Ishikawa (cell line): ENCODE measurements at regions not wholly inside any gene's neighbourhood (a gene's known extent, or its start where the extent isn't known, plus 50 kb on each side); places are given as distances from the start of the nearest gene placed in this dataset.

Source experiments
- CEBPB ChIP-seq: IDR thresholded peaks from 2 replicates; pipeline ENCODE4 v1.6.1; 2012
- CREB1 ChIP-seq: IDR thresholded peaks from 2 replicates; pipeline ENCODE4 v1.6.1; 2012; ENCODE audit warnings: low read depth
- EGR1 ChIP-seq: IDR thresholded peaks from 2 replicates; pipeline ENCODE4 v1.6.1; 2012
- EP300 ChIP-seq: IDR thresholded peaks from 2 replicates; pipeline ENCODE4 v1.6.1; 2012; ENCODE audit warnings: borderline replicate concordance
- FOXM1 ChIP-seq: IDR thresholded peaks from 2 replicates; pipeline ENCODE4 v1.6.1; 2012; ENCODE audit warnings: low read depth, borderline replicate concordance
- MAX ChIP-seq: IDR thresholded peaks from 2 replicates; pipeline ENCODE4 v1.6.1; 2012
- NFIC ChIP-seq: IDR thresholded peaks from 2 replicates; pipeline ENCODE4 v1.6.1; 2012
- RAD21 ChIP-seq: IDR thresholded peaks from 2 replicates; pipeline ENCODE4 v1.6.1; 2012; ENCODE audit warnings: low read depth
- REST ChIP-seq: IDR thresholded peaks from 2 replicates; pipeline ENCODE4 v1.6.1; 2012; ENCODE audit warnings: low read depth, mild to moderate bottlenecking
- TAF1 ChIP-seq: IDR thresholded peaks from 2 replicates; pipeline ENCODE4 v1.6.1; 2012; ENCODE audit warnings: low read depth, mild to moderate bottlenecking
- TCF12 ChIP-seq: IDR thresholded peaks from 2 replicates; pipeline ENCODE4 v1.6.1; 2012; ENCODE audit warnings: low read depth
- TEAD4 ChIP-seq: IDR thresholded peaks from 2 replicates; pipeline ENCODE4 v1.6.1; 2012
- USF1 ChIP-seq: IDR thresholded peaks from 2 replicates; pipeline ENCODE4 v1.6.1; 2012
- YY1 ChIP-seq: IDR thresholded peaks from 2 replicates; pipeline ENCODE4 v1.6.1; 2012; ENCODE audit warnings: low read depth
- ZBTB7A ChIP-seq: IDR thresholded peaks from 2 replicates; pipeline ENCODE4 v1.6.1; 2012; ENCODE audit warnings: low read depth

GRCh38 chr18:76643996-76644395 lies 149.0 kb upstream of the ZNF516 start:
- TF ChIP-seq CREB1, result no peak
- no peak for TF ChIP-seq NFIC
- TF ChIP-seq TAF1, result no peak
- no peak for TF ChIP-seq USF1
- no peak for TF ChIP-seq RAD21
- no peak for TF ChIP-seq MAX
- TF ChIP-seq TCF12, result no peak
- no peak for TF ChIP-seq YY1
- TF ChIP-seq FOXM1, result no peak
- no peak for TF ChIP-seq EGR1
- no peak for TF ChIP-seq EP300
- TF ChIP-seq CEBPB, result no peak

GRCh38 chr18:76643199-76643598 lies 148.2 kb upstream of the ZNF516 start:
- no peak for TF ChIP-seq YY1
- no peak for TF ChIP-seq RAD21
- TF ChIP-seq FOXM1, result no peak
- TF ChIP-seq TAF1, result no peak
- no peak for TF ChIP-seq EGR1
- no peak for TF ChIP-seq TCF12
- no peak for TF ChIP-seq ZBTB7A
- TF ChIP-seq REST, result no peak
- no peak for TF ChIP-seq USF1
- no peak for TF ChIP-seq CREB1
- no peak for TF ChIP-seq MAX
- no peak for TF ChIP-seq TEAD4
- TF ChIP-seq EP300, result no peak
- no peak for TF ChIP-seq NFIC

GRCh38 chr18:76640438-76640837 lies 145.4 kb upstream of the ZNF516 start:
- TF ChIP-seq USF1 (no peak), MAX (no peak), RAD21 (no peak), YY1 (no peak), NFIC (no peak), CEBPB (no peak), EP300 (no peak), TEAD4 (no peak), EGR1 (no peak), TCF12 (no peak), TAF1 (no peak), ZBTB7A (no peak), FOXM1 (no peak), REST (no peak)

GRCh38 chr18:76634564-76634963 lies 139.5 kb upstream of the ZNF516 start:
- no peak for TF ChIP-seq TCF12

- TF ChIP-seq USF1 (no peak), EP300 (no peak), RAD21 (no peak), CEBPB (no peak), NFIC (no peak), REST (no peak), FOXM1 (no peak), YY1 (no peak), MAX (no peak)
Measured at GRCh38 chr18:76633588-76634269, 138.7 kb upstream of the ZNF516 start.
